ENCODE measurements at regions not wholly inside any gene's neighbourhood (a gene's known extent, or its start where the extent isn't known, plus 50 kb on each side); places are given as distances from the start of the nearest gene placed in this dataset.

GRCh38 chr9:126084008-126084407, 242.6 kb upstream of the MVB12B start:
- Mint-ChIP-seq H3K4me1 (ENCODE audit: low read depth) (peaks cover 7% of the 10 kb centered on the region), H3K4me3 (ENCODE audit: low read depth) (no peak overlapping the region), H3K9me3 (no peaks in the 10 kb centered on the region), H3K27ac (no peak overlapping the region), H3K36me3 (ENCODE audit: low read depth) (no peaks in the 10 kb centered on the region), H3K27me3 (ENCODE audit: low read depth) (no peaks in the 10 kb centered on the region)
- intact Hi-C loops (cut with micrococcal nuclease): no loop called here
- no peak for DNase-seq (ENCODE audit: low spot score)

- H3K9me3 Mint-ChIP-seq: no peaks in the 10 kb centered on the region
- H3K4me1 Mint-ChIP-seq (ENCODE audit: low read depth): peaks cover 7% of the 10 kb centered on the region
- no peak overlapping the region for H3K27ac Mint-ChIP-seq
- intact Hi-C loops (cut with micrococcal nuclease): no loop called here
- no peak overlapping the region for H3K4me3 Mint-ChIP-seq (ENCODE audit: low read depth)
- DNase-seq (ENCODE audit: low spot score): no peak
- H3K27me3 Mint-ChIP-seq (ENCODE audit: low read depth): no peaks in the 10 kb centered on the region
- no peaks in the 10 kb centered on the region for H3K36me3 Mint-ChIP-seq (ENCODE audit: low read depth)
Observed at GRCh38 chr9:126084696-126085095, 241.9 kb upstream of the MVB12B start.

DNA sequence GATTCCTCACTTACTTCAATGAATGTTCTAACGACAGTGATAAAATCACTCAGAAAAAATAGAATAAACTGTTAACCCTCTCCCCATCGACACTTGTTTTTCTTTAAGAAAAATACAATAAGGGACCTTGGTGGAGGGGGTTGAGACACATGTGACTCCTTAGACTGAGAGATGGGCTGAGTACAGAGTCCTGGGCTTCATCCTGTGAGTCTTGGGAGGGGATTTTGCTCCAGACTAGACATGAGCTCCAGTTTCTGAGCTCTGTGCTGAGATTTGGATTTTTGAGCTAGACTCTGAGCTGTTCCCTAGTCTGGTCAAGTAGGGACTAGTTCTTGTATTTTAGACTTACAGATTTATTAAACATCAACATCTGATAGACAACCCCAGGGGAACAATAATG, 241.5 kb upstream of the MVB12B start:
- no peaks in the 10 kb centered on the region for H3K9me3 Mint-ChIP-seq
- no peaks in the 10 kb centered on the region for H3K27me3 Mint-ChIP-seq (ENCODE audit: low read depth)
- no peak for DNase-seq (ENCODE audit: low spot score)
- H3K36me3 Mint-ChIP-seq (ENCODE audit: low read depth): no peaks in the 10 kb centered on the region
- H3K27ac Mint-ChIP-seq: no peak overlapping the region
- intact Hi-C loops (cut with micrococcal nuclease): no loop called here
- H3K4me1 Mint-ChIP-seq (ENCODE audit: low read depth): peaks cover 7% of the 10 kb centered on the region
- H3K4me3 Mint-ChIP-seq (ENCODE audit: low read depth): no peak overlapping the region

DNA sequence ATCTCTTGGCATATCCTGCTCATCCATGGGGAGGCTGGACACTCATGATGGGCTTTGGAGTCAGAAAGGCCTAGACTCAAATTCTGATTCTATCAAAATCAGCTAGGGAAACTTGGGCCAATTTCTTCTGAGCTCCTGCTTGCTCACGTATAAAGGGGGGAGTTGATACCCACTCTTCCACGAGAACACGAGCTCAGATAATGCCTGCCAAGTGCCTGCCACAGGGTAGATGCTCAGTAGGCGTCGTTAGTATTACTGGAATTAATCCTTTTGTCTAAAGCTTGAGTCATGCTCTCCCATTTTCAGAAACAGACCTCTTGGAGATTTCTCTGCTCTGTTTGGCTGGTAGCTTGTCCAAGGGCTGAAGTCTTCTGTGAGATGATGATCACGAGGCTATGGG, 238.3 kb upstream of the MVB12B start:
- no peaks in the 10 kb centered on the region for H3K9me3 Mint-ChIP-seq
- no peaks in the 10 kb centered on the region for H3K36me3 Mint-ChIP-seq (ENCODE audit: low read depth)
- no peak overlapping the region for H3K4me3 Mint-ChIP-seq (ENCODE audit: low read depth)
- H3K4me1 Mint-ChIP-seq (ENCODE audit: low read depth): peaks cover 7% of the 10 kb centered on the region
- no peak overlapping the region for H3K27ac Mint-ChIP-seq
- H3K27me3 Mint-ChIP-seq (ENCODE audit: low read depth): no peaks in the 10 kb centered on the region
- no peak for DNase-seq (ENCODE audit: low spot score)
- intact Hi-C loops (cut with micrococcal nuclease): no loop called here

DNA sequence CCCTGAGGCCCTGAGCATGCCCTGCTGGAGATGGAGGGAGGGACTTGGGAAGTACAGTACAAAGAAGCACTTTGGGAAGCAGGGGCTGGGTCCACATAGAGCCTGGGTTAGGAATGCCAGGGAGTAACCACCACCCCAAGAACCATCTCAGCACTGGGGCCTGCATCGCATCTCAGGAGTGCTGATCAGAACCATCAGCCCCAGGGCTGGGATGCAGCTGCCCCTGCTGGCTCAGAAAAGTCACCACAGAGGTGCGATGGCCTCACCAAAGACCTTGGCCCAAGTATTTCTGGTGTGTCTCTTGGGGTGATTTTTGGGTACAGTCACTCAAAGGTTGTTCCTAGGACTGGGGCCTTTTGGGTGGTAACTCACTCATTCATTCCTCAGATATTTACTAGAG, 236.8 kb upstream of the MVB12B start:
- H3K4me1 Mint-ChIP-seq (ENCODE audit: low read depth): no peaks in the 10 kb centered on the region
- no peak overlapping the region for H3K27ac Mint-ChIP-seq
- H3K27me3 Mint-ChIP-seq (ENCODE audit: low read depth): no peaks in the 10 kb centered on the region
- no peak for DNase-seq (ENCODE audit: low spot score)
- H3K4me3 Mint-ChIP-seq (ENCODE audit: low read depth): no peak overlapping the region
- intact Hi-C loops (cut with micrococcal nuclease): no loop called here
- no peaks in the 10 kb centered on the region for H3K9me3 Mint-ChIP-seq
- no peaks in the 10 kb centered on the region for H3K36me3 Mint-ChIP-seq (ENCODE audit: low read depth)

GRCh38 chr9:126093771-126094170, 232.9 kb upstream of the MVB12B start:
- no peak overlapping the region for H3K27ac Mint-ChIP-seq
- no peaks in the 10 kb centered on the region for H3K9me3 Mint-ChIP-seq
- intact Hi-C loops (cut with micrococcal nuclease): no loop called here
- DNase-seq (ENCODE audit: low spot score): no peak
- H3K27me3 Mint-ChIP-seq (ENCODE audit: low read depth): no peaks in the 10 kb centered on the region
- H3K36me3 Mint-ChIP-seq (ENCODE audit: low read depth): no peaks in the 10 kb centered on the region
- no peak overlapping the region for H3K4me3 Mint-ChIP-seq (ENCODE audit: low read depth)
- H3K4me1 Mint-ChIP-seq (ENCODE audit: low read depth): no peaks in the 10 kb centered on the region

- no peak overlapping the region for H3K27ac Mint-ChIP-seq
- no peaks in the 10 kb centered on the region for H3K4me1 Mint-ChIP-seq (ENCODE audit: low read depth)
- no peaks in the 10 kb centered on the region for H3K27me3 Mint-ChIP-seq (ENCODE audit: low read depth)
- no peaks in the 10 kb centered on the region for H3K9me3 Mint-ChIP-seq
- intact Hi-C loops (cut with micrococcal nuclease): no loop called here
- H3K4me3 Mint-ChIP-seq (ENCODE audit: low read depth): no peak overlapping the region
- DNase-seq (ENCODE audit: low spot score): no peak
- H3K36me3 Mint-ChIP-seq (ENCODE audit: low read depth): no peaks in the 10 kb centered on the region
Observed at GRCh38 chr9:126095546-126096190, 231.0 kb upstream of the MVB12B start.

GRCh38 chr9:126096340-126096739, 230.3 kb upstream of the MVB12B start:
- no peaks in the 10 kb centered on the region for H3K36me3 Mint-ChIP-seq (ENCODE audit: low read depth)
- H3K4me1 Mint-ChIP-seq (ENCODE audit: low read depth): no peaks in the 10 kb centered on the region
- intact Hi-C loops (cut with micrococcal nuclease): no loop called here
- H3K27ac Mint-ChIP-seq: no peak overlapping the region
- H3K4me3 Mint-ChIP-seq (ENCODE audit: low read depth): no peak overlapping the region
- no peak for DNase-seq (ENCODE audit: low spot score)
- no peaks in the 10 kb centered on the region for H3K9me3 Mint-ChIP-seq
- H3K27me3 Mint-ChIP-seq (ENCODE audit: low read depth): no peaks in the 10 kb centered on the region

DNA sequence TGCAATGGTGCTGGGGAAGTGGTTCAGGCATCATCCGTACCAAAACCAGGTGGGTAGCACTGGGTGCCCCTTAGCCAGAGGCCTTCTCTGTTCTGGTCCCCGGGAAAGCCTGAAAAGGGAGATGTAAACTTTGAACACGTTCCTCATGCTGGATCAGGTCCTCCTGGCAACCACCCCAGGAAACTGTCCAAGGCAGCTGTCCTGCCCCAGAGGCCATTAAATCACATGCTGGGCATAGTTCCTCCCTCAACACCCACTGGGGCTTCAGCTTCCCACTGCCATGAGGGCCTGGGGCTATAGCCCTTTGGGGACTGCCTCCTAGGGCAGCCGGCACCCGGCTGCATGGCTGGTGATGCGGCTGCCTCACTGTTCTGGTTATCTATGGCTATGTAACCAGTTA, 228.9 kb upstream of the MVB12B start:
- Mint-ChIP-seq H3K4me3 (ENCODE audit: low read depth) (no peak overlapping the region), H3K9me3 (no peaks in the 10 kb centered on the region), H3K27me3 (ENCODE audit: low read depth) (no peaks in the 10 kb centered on the region), H3K36me3 (ENCODE audit: low read depth) (no peaks in the 10 kb centered on the region), H3K4me1 (ENCODE audit: low read depth) (no peaks in the 10 kb centered on the region), H3K27ac (no peak overlapping the region)
- DNase-seq (ENCODE audit: low spot score): no peak
- intact Hi-C loops (cut with micrococcal nuclease): no loop called here

- H3K4me1 Mint-ChIP-seq (ENCODE audit: low read depth): no peaks in the 10 kb centered on the region
- H3K9me3 Mint-ChIP-seq: no peaks in the 10 kb centered on the region
- no peak for DNase-seq (ENCODE audit: low spot score)
- intact Hi-C loops (cut with micrococcal nuclease): no loop called here
- H3K36me3 Mint-ChIP-seq (ENCODE audit: low read depth): no peaks in the 10 kb centered on the region
- no peak overlapping the region for H3K27ac Mint-ChIP-seq
- H3K4me3 Mint-ChIP-seq (ENCODE audit: low read depth): no peak overlapping the region
- H3K27me3 Mint-ChIP-seq (ENCODE audit: low read depth): peaks cover 7% of the 10 kb centered on the region
Observed at GRCh38 chr9:126106404-126106803, 220.2 kb upstream of the MVB12B start.

GRCh38 chr9:126107693-126108092, 218.9 kb upstream of the MVB12B start:
- no peak for DNase-seq (ENCODE audit: low spot score)
- Mint-ChIP-seq H3K27me3 (ENCODE audit: low read depth) (peaks cover 7% of the 10 kb centered on the region), H3K4me1 (ENCODE audit: low read depth) (no peaks in the 10 kb centered on the region), H3K36me3 (ENCODE audit: low read depth) (no peaks in the 10 kb centered on the region), H3K9me3 (no peaks in the 10 kb centered on the region), H3K27ac (no peak overlapping the region), H3K4me3 (ENCODE audit: low read depth) (no peak overlapping the region)
- intact Hi-C loops (cut with micrococcal nuclease): no loop called here

DNA sequence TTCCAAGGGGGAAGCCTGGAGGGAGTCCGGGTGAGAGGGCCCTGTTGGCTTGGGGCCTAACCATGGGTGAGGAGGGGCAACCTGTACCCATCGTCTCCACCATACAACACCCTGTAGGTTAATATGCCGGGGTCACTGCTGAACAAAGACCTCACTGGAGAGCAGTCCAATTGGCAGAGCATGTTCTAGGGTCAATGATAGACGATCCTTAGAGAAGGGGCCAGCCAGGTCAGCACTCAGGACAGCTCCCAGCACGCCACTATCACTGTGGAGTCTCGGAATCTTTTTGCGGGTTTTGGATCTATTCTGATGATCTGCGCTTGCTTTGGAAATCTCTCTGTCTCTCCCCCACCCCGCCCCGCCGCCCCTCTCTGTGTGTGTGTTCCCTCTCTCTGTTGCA, 218.4 kb upstream of the MVB12B start:
- Mint-ChIP-seq H3K9me3 (no peaks in the 10 kb centered on the region), H3K36me3 (ENCODE audit: low read depth) (no peaks in the 10 kb centered on the region), H3K27me3 (ENCODE audit: low read depth) (peaks cover 5% of the 10 kb centered on the region), H3K27ac (no peak overlapping the region), H3K4me1 (ENCODE audit: low read depth) (no peaks in the 10 kb centered on the region), H3K4me3 (ENCODE audit: low read depth) (no peak overlapping the region)
- intact Hi-C loops (cut with micrococcal nuclease): no loop called here
- DNase-seq (ENCODE audit: low spot score): no peak

GRCh38 chr9:126109575-126109974, 217.1 kb upstream of the MVB12B start:
- DNase-seq (ENCODE audit: low spot score): no peak
- Mint-ChIP-seq H3K36me3 (ENCODE audit: low read depth) (no peaks in the 10 kb centered on the region), H3K27ac (no peak overlapping the region), H3K4me3 (ENCODE audit: low read depth) (no peak overlapping the region), H3K9me3 (no peaks in the 10 kb centered on the region), H3K4me1 (ENCODE audit: low read depth) (no peaks in the 10 kb centered on the region), H3K27me3 (ENCODE audit: low read depth) (peaks cover 5% of the 10 kb centered on the region)
- intact Hi-C loops (cut with micrococcal nuclease): no loop called here

DNA sequence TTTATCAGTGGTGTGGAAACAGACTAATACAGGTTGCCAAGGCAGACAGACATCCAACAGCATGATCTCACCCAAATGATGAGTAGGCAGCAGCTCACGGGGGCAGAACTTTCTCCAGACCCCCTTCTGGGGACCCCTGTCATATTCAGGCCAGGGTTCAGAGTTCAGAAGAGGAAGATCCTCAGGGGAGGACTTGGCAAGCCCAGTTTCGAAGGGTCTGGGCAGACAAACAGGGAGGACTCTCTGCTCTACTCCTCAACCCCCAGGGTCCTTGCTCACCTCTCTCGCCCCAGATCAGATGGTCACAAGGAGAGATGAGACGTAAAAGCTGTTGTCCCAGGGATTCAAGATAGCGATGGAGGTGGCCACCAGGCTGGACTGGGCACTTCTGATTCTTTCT, 215.1 kb upstream of the MVB12B start:
- intact Hi-C loops (cut with micrococcal nuclease): no loop called here
- H3K4me1 Mint-ChIP-seq (ENCODE audit: low read depth): no peaks in the 10 kb centered on the region
- DNase-seq (ENCODE audit: low spot score): no peak
- peaks cover 5% of the 10 kb centered on the region for H3K27me3 Mint-ChIP-seq (ENCODE audit: low read depth)
- H3K9me3 Mint-ChIP-seq: no peaks in the 10 kb centered on the region
- no peak overlapping the region for H3K4me3 Mint-ChIP-seq (ENCODE audit: low read depth)
- no peaks in the 10 kb centered on the region for H3K36me3 Mint-ChIP-seq (ENCODE audit: low read depth)
- no peak overlapping the region for H3K27ac Mint-ChIP-seq

Measured in activated T-helper 2 cell treated with anti-CD3 and anti-CD28 coated beads, Interferon-gamma antibody, Interleukin-2, Interleukin-4, amounts not matched to agents 10 μg/mL and 5 μg/mL and 100 μg/mL, durations not matched to agents 14 hours and 24 hours and 36 hours (primary cell).